ENCODE measurements at regions not wholly inside any gene's neighbourhood (a gene's known extent, or its start where the extent isn't known, plus 50 kb on each side); places are given as distances from the start of the nearest gene placed in this dataset.

GRCh38 chr3:165466856-165467255, 270.7 kb upstream of the SLITRK3 start:
- no peak for TF ChIP-seq CTCF (IDR thresholded peaks at IDR 0.05)
- TF ChIP-seq POLR2A (IDR thresholded peaks at IDR 0.05) = no peak

Data from right lobe of liver (tissue), 4 donors.